Hematopoietic multipotent progenitor cell (in vitro differentiated cells): ENCODE measurements at regions not wholly inside any gene's neighbourhood (a gene's known extent, or its start where the extent isn't known, plus 50 kb on each side); places are given as distances from the start of the nearest gene placed in this dataset.

Experiments
- DNase-seq, 3 donors: peaks; one replicate each; pipeline ENCODE4 v3.0.0-alpha.2; 2011 to 2015; ENCODE audit warnings: low read depth in 2 of 3, low spot score in 2 of 3

DNA sequence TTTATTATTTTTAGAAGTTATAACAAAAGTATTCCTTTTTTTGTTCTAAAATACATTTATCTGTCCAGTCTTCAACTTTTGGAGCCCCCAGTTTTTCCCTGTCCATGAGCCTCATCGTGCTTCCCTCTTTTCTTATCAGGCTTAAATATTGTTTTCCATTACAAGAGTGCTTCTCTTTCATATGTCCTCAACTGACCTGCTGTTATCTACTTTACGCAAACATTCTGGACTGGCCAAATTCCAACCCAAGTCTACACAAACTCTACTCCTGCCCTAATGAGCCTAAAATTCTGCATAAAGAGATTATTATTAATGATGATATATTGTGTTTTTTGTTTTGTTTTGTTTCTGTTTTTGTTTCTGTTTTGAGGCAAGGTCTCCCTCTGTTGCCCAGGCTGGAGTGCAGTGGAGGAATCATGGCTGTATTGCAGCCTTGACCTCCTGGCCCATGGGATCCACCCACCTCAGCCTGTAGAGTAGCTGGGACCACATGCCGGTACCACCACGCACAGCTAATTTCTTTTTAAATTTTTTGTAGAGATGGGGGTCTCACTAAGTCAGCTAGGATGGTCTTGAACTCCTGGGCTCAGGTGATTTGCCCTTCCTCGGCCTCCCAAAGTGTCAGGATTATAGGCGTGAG is 318.8 kb upstream of the NEGR1 start:
- DNase-seq = no peak

DNA sequence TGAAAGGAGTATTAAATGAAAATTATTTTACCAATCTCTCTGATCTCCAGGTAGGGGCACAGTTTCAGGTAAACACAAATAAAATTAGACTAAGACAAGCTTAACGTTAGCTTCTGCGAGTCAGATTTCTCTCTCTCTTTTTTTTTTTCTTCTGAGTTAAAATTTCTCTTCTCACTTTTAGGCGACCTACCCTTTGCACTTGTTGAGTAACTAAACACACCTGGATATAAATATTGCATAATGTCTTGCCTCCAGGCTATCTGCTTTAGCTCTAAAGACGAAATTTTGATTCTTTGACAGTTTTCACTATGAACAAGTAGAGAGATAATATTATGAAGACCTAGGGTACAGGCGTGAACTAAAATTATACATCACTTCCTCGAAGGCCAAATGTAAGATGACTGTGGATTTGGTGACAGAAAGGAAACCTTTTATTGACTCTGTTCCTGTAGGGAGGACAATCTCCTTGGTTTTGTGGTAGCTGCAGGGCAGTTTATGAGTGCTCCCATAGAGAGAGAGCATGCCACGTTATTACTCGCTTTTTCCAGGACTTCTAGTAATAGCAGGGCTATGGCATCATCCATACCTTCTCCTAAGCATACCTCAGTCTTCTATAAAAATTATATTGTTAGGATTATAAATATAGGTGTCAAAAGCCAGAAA is 303.8 kb upstream of the NEGR1 start:
- DNase-seq = no peak

DNA sequence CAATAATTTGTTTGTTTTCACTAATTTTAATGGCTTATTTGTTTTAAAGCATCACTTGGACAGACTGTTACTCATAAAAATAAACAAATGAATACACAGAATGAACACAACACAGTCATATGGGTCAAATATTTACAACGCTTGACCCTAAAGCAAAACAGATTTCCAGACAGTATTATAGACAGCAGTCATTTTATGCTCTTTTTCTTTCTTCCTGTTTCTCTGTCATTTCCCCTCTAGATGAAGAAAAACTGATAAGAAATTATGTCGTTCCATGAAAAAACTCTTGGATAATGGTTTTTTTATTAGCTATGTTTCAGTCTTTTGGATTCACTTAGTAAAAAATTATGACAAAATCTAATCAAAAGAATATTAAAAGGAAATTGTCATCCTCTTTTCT is 297.3 kb upstream of the NEGR1 start:
- DNase-seq = no peak

DNA sequence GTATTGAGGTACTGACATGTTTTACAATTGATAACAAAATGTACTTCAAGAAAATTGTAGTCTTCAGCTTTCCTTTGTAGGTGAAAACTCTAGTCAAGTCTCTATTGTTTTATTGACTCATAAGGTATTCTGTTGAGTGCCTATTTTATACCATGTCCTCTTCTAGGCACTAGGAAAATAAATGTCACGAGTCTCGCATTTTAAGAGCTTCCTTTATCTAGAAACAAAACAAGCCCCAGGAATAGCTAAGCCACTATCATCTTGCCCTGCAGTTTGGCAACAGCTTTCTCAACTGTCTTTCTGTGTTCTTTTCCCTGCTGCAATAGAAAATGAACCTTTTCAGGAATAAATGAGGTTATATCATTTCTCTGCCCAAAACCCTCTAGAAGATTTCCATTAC is 288.5 kb upstream of the NEGR1 start:
- no peak for DNase-seq

DNA sequence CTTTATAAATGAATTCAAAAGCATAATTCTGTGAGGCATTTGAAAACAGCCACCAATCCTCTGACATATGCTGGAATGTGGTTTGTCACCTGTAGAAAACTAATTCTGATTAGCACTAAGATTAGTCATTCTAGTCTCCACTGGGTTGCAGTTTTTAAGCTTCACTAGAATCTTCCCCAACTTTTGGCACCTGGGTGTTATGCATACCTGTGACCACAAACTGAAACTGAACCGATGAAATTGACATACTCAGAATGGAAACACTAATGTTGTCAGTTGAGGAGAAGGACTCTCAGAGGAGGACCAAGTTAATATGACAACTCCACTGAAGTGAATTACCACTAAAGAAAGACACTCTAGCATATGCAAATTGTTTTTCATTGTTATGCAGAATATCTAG is 285.8 kb upstream of the NEGR1 start:
- no peak for DNase-seq

DNA sequence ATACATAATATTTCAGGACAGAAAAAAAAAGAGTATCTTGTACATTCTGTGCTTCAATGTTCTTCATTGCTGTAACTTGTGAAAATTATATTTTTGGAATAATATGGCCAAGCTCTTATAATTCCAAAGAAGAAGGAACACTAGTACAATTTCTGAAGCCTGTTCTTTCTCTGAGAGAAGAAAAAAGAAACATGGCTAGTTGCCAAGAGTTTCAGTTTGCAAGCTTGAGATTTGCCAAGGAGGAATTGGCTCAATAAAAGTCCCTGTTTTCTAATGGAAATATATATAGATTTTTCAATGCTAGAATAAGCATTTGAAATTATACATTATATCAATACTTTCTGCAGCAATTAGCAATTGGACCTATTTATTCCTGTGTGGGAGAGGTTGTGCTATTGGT is 285.2 kb upstream of the NEGR1 start:
- DNase-seq = no peak

DNA sequence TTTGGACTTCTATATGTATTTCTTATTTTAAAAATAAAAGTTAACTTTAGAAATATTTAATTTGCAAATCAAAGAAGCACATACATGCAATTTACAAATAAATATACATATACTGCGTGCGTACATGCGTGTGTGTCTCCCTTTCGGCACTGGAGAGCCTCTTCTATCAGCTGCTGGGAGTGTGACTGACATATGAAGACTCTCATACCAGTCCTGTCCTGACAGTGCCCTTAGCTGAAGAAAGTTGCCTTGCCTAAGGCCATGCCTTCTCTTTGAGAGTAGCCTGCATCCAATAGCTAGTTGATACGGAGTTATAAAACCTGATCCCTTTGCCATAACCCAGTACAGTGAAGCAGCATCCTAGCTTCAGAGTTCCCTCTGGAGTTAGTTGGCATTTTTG is 282.4 kb upstream of the NEGR1 start:
- DNase-seq = no peak

DNA sequence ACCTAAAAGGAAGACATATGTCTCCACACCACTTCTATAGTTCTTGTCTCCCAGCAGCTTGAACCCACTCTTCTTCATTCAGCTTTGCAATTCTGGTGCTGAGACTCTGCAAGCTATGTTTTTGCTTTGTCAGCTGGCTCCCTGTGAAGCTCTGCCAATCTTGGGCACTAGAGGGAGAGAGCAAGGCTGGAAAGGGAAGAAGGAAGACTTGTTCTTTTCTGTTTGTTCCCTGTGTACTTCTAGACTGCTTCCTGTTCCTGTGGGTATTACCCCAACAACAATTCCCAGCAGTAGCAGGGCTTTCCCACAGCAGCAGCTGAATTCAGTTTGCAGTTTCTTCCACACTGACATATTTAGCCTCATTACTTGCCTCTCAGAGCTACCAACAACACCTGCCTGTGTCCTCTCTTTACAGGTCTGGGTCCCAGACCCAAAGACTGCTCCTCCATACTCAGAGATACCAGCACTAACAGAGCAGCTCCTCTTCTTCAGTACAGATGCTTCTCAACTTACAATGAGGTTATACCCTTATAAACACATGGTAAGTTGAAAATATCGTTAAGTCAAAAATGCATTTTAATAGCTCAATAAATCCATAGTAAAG is 275.2 kb upstream of the NEGR1 start:
- DNase-seq = peak in 1 of 3 donors; percentile 16

DNA sequence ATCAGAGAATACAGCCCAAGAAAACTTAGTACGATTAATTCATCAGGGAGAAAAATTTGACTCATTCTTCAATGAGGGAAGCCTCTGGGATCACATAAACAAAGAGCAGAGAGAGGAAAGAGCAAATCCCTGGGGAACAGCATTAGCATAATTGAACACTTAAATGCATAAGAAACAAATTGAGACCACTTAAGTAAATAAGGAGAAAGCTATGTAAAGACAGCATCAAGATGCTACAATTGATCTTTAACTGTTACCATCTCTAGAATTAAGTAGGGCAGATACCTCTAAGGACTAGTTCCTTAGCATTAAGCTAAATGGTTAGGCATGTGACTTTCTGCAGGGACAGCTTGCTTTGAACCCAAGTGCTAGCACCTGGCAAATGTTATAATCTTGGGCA is 265.1 kb upstream of the NEGR1 start:
- DNase-seq = no peak

DNA sequence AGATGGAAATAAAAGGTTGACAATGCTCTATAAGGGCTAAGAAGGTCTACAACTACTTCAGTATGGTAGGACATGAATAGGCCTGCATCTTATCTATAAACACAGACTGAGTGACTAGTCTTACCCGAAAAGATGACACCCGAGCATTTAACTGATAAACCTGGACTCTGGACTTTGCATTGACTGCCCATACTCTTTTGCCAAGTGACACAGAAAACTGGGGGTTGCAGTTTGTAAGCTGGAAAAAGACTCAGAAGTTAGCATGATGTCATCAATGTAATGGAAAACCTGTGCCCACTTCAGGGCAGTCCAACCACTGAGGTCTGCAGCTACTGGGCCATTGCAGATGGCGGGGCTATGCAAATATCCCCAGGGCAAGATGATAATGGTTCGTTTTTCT is 258.3 kb upstream of the NEGR1 start:
- no peak for DNase-seq

DNA sequence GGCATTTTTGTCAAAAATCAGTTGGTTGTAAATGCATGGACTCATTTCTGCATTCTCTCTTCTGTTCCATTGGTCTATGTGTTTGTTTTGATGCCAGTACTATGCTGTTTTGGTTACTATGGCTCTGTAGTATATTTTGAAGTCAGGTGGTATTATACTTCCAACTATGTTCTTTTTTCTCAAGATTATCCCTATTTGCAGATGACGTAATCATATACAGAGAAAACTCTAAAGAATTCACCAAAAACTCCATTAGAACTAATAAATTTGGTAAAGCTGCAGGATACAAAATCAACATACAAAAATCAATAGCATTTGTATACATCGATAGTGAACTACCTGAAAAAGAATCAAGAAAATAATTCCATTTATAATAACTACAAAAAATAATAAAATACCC is 253.1 kb upstream of the NEGR1 start:
- DNase-seq = no peak

DNA sequence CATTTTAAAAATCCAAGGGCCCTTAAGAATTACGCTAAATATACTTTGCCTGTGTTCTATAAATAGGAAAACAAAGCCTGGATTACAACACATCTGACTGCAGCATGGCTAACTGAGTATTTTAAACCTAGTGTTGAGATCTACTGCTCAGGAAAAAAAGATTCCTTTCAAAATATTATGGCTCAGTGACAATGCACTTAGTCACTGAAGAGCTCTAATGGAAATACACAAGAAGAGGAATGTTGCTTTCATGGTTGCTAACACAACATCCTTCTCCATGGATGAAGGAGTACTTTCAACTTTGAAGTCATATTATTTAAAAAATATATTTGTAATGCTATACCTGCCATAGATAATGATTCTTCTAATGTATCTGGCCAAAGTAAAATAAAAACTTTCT is 248.3 kb upstream of the NEGR1 start:
- no peak for DNase-seq

DNA sequence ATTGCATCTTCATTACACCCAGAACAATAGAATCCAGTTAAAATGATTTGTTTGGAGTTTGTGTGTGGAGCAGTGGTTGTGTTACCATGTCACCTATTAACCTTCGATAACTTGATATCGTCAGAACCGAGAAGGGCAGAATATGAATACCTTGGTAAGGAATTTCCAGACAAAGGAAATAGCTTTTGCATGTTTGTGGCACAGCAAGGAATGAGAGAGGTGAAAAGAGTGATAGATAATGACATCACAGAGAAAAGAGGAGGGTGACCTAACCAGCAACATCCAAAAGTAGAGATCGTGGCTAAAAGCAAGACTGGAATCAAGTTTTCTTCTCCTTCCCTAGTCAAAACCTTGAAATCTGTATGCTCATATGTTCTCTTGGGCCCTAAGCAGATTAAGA is 244.6 kb upstream of the NEGR1 start:
- no peak for DNase-seq

DNA sequence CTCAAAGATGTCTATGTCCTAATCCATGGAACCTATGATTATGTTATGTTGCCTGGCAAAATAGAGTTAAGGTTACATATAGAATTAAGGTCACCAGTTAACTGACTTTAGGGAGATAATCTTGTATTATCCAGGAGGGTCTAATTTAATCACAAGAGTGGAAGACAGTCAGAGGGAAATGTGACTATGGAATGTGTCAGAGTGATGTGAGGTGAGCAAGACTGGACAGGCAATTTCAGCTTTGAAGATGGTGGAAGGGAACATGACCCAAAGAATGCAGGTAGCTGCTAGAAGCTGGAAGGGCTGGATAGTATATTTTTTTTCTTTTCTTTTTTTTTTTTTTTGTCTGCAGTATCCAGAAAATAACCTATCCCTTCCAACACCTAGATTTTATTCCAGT is 241.7 kb upstream of the NEGR1 start:
- DNase-seq = no peak

DNA sequence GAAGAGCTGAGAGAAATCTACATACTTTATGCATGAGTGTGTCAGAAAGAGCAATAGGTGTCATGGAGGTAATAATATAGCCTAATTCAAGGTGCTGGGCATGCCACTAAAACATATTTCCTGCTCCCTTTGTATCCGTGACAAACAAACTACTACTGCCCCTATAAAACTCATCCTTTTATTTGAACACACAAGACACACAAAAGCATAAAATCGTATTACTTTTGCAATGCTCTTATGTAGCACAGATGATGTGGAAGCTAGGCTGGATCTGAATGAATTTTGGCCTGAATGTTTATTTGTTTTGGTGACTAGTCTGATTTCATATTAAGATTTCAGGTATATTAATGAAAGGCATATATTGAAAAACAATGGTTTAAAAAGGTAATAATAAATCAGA is 239.3 kb upstream of the NEGR1 start:
- DNase-seq = no peak

DNA sequence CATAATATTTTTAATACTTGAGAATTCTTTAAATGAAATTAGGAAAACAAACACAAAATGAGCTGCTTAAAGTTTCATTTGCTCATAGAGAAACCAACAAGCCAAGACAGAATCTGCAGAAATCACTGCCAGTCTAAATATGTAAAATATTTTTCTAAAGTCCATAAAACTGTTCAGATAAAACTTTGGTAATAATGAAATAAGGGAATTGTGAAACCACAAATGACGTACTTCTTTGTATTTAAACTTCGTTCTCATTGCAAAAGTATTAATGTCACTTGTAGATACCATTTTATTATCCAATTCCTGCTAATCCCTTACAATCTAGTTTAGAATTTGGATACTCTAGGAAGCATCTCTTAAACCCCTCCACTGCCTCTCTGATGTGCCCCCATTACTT is 234.5 kb upstream of the NEGR1 start:
- no peak for DNase-seq

DNA sequence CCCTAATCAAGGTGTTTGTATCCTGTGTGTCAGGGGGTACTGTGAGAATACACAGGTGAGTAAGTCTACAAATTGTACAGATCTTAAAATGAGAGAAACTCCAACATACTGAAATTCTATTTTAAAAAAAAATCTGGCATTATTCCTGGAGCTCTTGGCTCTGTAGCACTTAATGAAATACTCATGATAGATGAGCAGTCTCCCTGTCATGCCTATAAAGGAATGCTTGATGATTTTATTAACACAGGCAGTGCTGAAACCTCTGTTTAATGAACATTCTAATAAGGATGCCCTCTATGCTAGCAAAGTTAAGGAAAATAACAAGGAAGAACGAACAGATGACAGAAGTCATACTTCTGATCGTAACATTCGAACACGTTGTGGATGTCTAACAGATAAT is 233.9 kb upstream of the NEGR1 start:
- DNase-seq = no peak

DNA sequence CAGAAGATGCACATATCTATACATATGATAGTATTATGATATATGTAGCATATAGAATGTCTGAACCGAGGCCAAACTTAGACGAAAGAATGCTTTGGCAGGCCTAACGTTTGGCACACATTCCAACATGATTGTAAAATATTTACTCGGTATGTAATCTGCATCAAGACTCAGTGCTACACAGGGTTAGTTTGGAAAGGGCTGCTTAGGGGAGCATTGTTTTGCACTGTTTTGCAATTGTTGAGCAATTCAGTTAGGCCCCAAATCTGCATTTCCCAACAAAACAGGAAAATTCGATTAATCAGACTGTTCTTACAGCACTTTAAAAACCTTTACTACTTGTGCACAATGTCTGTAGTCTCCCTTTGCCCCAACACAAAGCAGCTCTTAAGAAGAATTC is 216.0 kb upstream of the NEGR1 start:
- no peak for DNase-seq

DNA sequence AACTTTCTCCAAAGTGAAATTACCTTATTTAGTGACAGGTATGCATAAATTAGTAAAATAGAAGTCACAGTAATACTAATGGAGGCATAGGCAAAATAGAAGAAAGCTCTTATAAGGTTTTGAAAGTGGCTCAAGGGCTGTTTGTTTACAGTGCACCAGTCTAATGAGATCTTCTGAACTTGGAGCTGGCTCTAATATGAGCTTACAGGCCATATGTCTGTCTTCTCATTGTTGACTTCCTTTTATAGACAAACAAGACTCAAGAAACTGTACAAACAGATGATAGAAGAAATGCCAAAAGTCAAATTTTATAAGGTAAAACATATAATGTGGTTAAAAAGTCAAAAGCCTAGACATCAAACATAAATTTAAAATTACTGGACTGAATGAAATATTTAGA is 207.5 kb upstream of the NEGR1 start:
- DNase-seq = no peak

DNA sequence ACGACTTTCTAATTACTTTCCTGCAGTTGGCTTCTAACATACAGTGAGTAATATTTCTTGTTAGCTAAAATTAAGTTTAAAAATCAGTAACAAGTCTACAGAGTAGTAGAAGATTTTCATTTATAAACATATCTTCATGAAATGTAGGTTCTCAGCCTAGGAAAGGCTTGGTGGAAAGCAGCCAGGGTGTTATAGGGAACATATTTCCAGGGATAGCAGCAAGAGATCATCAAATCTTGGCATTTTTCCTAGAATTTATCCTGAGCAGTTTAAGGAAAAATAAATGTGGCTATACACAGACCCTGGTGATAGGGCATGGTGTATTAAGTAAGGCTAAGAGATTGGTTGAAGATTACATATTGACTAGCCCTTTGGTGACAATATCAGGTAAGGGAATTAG is 203.5 kb upstream of the NEGR1 start:
- no peak for DNase-seq

DNA sequence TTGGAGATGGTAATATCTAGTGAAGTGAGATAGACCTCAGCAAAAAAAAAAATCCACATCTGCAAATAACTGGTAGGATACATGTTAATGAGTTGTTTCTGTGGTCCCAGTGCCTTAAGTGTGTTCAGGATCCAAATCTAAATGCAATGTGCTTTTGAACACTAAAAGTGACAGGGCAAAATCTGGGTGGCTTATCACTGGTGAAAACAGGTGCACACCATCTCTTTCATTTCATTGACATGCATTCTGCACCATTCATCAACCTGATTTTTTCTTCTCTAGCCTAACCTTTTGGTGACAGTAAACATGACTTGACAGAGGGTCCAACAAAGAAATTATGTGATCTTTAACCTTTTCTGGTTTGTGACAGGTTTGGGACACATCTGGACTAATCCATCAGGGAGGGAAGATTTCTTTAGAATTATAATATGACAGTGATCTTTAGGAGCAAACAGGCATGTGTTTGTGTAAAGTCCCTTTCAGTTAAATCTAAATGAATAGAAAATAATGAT is 201.6 kb upstream of the NEGR1 start:
- DNase-seq = no peak

DNA sequence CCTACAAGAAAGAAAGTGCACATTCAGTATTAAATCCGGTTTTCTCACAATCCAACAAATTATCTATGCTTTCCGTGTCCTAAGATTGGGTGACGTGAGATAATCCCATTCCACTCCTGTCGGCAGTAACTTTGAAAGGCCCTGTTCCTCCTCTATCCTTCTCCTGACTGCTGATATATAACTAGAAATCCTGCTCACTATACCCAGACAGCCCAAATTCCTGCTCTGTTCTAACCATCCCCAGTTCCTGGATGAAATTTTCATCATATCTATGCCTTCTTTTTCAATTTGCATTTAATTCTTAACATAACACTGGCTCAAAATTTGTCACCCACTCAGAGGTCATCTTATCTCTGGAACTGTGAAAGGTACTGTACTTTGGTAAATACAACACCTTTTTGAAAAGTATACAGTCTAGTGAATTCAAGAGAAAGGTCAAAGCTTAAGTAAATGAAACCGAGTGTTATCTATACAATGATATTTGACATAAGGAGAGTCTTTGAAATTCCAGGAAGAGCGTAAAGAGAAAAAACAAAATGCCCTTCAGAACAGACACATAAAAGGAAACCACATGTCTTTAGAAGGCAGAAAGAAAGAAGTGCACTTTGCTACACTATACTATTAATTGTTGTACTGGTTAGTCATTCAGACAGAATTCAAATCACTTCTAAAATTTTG is 200.5 kb upstream of the NEGR1 start:
- no peak for DNase-seq
